NCI-H1436 treated with DMSO at 0.1 percent for 48 hours (cell line): ENCODE measurements at regions not wholly inside any gene's neighbourhood (a gene's known extent, or its start where the extent isn't known, plus 50 kb on each side); places are given as distances from the start of the nearest gene placed in this dataset.
"Not testable (repeated sequence)": the region's sequence is repeated elsewhere in the genome, so short reads cannot be mapped to it uniquely, and the experiment has no call there.

Experiments used
- DNase-seq: peaks from one replicate; lab custom pipeline; 2025; lab: John Stamatoyannopoulos, UW

- DNase-seq = no peak
Measured at GRCh38 chr10:22824984-22825383, 102.9 kb upstream of the ARMC3 start.

GRCh38 chr10:22824520-22824919 is 103.3 kb upstream of the ARMC3 start:
- DNase-seq = no peak

- no peak for DNase-seq
Measured at GRCh38 chr10:22823109-22823508, 104.7 kb upstream of the ARMC3 start.

- DNase-seq = not testable (repeated sequence)
Measured at GRCh38 chr10:22821921-22822320, 105.9 kb upstream of the ARMC3 start.

DNA sequence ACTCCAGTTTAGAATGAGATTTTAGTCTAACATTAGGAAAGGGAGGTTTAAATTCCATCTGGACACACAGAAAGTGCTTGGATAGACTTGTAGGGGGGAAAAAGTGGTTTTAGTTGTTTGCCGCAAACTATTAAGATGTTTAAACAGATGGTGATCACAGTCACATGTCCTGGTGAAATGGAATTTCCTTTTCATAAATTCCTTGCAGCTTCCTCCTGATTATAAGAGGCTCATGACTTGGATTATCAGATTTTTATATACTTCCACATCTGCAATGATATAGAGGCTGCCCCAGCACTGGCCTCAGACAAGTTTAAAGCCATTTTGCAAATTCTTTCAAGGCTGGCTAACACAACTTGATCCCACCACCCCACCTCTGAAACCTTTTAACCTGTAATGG is 106.4 kb upstream of the ARMC3 start:
- DNase-seq = no peak

GRCh38 chr10:22816298-22816653 is 101.9 kb upstream of the PIP4K2A start:
- no peak for DNase-seq

DNA sequence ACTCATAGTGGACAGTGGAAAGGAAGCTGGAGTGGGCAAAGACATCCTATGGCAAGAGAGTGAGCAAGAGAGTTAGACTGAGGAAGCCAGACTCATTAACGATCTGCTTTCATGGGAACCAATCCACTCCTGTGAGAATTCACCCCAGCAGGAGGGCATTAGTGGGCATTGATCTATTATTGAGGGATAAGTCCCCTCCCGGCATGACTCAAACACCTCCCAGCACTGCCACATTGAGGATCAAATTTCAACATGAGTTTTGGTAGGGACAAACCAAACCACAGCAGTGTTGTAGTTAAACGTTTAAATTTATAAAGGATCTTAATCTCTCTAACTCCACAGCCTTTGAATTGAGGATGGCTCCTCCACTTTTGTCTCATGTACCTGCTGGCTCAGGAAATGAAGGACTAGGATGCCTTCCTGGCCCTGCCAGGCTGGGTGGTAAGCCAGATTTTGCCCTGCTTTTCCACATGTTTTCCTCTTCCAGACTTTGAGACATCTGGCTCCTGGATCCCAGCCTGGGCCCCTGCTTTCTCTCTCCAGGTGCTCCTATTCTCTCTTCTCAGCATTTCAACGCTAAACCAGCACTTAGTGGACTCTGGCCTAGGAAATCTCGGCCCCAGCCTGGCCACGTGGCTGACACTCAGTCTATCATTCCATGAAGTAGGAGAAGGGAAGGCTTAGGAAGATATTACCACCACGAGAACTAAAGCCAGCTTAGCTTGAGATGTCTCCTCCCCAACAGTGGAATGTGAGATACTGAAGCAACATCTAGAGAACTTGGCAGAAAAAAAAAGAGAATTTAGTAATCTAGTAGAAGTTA is 96.5 kb upstream of the PIP4K2A start:
- DNase-seq = no peak

DNA sequence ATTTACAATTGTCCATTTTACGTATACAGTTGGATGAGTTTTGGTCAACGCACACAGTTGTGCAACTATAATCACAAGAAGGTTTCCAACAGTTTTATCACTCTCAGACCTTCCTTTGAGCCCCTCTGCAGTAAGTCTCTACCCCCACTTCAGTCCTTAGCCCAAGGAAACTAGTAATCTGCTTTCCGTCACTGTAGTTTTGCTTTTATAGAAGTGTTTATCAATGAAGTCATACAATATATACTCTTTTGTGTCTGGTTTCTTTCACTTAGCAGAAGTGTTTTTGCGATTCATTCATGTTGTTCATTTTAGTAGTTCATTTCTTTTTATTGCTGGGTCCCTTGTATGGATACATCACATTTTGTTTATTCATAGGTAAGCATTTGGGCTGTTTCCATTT is 92.9 kb upstream of the PIP4K2A start:
- no peak for DNase-seq

DNA sequence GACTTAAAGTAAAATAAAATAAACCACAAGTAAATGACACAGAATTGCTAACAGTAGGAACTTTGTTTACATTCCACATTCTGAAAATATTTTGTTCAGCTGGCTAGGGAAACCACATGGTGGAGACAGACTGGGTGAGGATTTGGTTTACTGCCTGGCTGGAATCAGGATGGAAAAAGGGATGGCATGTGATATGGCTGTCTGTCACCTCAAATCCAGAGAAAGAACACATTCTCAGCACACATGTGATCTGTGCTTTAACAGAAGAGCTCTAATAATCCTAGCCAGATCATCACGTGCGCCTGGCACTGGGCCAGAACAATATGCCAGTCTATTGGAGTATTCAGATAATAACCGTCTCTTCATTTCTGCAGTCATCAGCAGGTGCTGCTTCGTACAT is 90.9 kb upstream of the PIP4K2A start:
- DNase-seq = peak; percentile 91

GRCh38 chr10:22803261-22803885 is 89.0 kb upstream of the PIP4K2A start:
- DNase-seq = no peak

GRCh38 chr10:22801785-22802184 is 87.4 kb upstream of the PIP4K2A start:
- DNase-seq = no peak

DNA sequence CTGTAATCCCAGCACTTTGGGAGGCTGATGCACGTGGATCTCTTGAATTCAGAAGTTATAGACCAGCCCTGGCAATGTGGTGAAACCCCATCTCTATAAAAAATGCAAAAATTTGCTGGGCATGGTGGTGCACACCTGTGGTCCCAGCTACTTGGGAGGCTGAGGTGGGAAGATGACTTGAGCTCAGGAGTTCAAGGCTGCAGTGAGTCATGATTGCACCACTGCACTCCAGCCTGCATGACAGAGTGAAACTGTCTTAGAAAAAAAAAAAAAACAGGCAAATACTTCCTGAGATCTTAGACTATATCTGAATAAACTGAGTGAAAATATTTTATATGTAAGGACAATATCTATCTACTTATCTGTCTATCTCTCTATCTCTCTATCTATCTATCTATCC is 83.4 kb upstream of the PIP4K2A start:
- not testable (repeated sequence) for DNase-seq

- no peak for DNase-seq
Measured at GRCh38 chr10:22795546-22795945, 81.2 kb upstream of the PIP4K2A start.

- no peak for DNase-seq
Measured at GRCh38 chr10:22792161-22792560, 77.8 kb upstream of the PIP4K2A start.

GRCh38 chr10:22791665-22792064 is 77.3 kb upstream of the PIP4K2A start:
- DNase-seq = no peak

- DNase-seq = no peak
Measured at GRCh38 chr10:22784668-22785067, 70.3 kb upstream of the PIP4K2A start.

DNA sequence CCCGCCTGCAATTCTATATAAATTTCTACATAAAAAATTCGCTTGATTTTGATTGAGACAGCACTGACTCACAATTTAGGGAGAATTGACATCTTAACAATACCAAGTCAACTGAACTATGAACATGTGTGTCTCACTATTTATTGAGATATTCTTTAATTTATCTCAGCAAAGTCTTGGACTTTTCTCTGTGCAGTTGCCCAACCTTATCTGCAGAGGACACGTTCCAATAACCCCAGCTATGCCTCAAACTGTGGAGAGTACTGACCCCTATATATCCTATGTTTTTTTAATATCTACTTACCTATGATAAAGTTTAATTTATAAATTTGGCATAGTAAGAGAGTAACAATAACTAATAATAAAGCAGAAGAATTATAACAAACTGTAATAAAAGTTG is 69.4 kb upstream of the PIP4K2A start:
- DNase-seq = no peak

- DNase-seq = no peak
Measured at GRCh38 chr10:22780474-22780885, 66.1 kb upstream of the PIP4K2A start.

DNA sequence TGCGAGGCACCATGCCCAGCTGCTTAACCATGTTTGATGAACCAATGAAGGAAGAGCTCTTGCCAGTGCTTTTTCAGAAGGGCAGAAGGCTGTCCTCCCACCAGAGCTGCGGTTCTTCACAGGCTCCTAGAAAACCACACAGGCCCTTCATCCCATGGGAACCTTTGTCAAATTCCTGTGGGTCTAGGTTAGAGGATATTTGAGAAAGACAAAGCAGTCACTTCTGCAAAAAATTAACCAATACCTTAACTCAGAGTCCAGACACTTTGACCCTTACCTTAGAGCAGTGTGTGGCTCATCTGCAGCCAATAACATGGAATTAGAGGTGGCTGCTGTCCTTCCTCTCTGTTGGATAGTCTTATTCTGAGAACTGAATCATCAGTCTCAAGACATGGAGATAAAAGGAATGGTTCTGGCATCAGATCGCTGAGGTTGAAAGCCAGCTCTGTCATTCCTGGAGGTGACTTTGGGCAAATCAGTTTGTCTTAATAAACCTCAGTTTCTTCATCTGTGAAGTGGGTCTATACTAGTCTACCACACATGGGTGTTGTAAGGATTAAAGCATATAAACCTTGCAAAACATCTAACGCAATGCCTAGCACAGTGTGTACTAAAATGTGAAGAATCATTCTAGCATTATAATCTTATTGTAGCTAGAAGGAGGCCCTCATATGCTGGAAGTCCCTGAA is 65.1 kb upstream of the PIP4K2A start:
- no peak for DNase-seq

- DNase-seq = no peak
Measured at GRCh38 chr10:22774102-22774501, 59.7 kb upstream of the PIP4K2A start.

- DNase-seq = not testable (repeated sequence)
Measured at GRCh38 chr10:22771631-22772030, 57.3 kb upstream of the PIP4K2A start.

GRCh38 chr10:22770270-22770669 is 55.9 kb upstream of the PIP4K2A start:
- DNase-seq = no peak

- no peak for DNase-seq
Measured at GRCh38 chr10:22767859-22768258, 53.5 kb upstream of the PIP4K2A start.
